GM23338 (cell line): ENCODE measurements at regions not wholly inside any gene's neighbourhood (a gene's known extent, or its start where the extent isn't known, plus 50 kb on each side); places are given as distances from the start of the nearest gene placed in this dataset.

Source experiments
- ATAC-seq: fragments of 200-7000 bp; cut with Tn5 transposase; 3 replicates; pipeline ENCODE4 v1.9.1; 2020
- DNase-seq: peaks from one replicate; pipeline ENCODE4 v3.0.0-alpha.2; 2015; ENCODE audit warnings: low spot score
- H2AFZ ChIP-seq: fragments of 200-600 bp; sonication (generic); 2 replicates; pipeline ENCODE4 v1.8.0; 2016; ENCODE audit warnings: antibody characterized with exemption, mild to moderate bottlenecking, moderate library complexity
- H3F3A ChIP-seq: fragments of 200-600 bp; sonication (generic); replicated peaks from 2 replicates; pipeline ENCODE4 v1.8.0; 2017; ENCODE audit warnings: antibody characterized with exemption, mixed run types, low read depth
- H3K27ac ChIP-seq: fragments of 200-600 bp; sonication (generic); 2 replicates; pipeline ENCODE4 v1.6.1; 2016; ENCODE audit warnings: low read depth
- H3K27me3 ChIP-seq: fragments of 200-600 bp; sonication (generic); 2 replicates; pipeline ENCODE4 v1.8.0; 2016; ENCODE audit warnings: mild to moderate bottlenecking, mixed run types, moderate library complexity; ENCODE audit not compliant: insufficient read depth
- H3K36me3 ChIP-seq: fragments of 200-600 bp; sonication (generic); 2 replicates; pipeline ENCODE4 v1.8.0; 2016; ENCODE audit warnings: mild to moderate bottlenecking; ENCODE audit not compliant: insufficient read depth
- H3K4me1 ChIP-seq: fragments of 200-600 bp; sonication (generic); 2 replicates; pipeline ENCODE4 v1.8.0; 2016; ENCODE audit warnings: mild to moderate bottlenecking, moderate library complexity; ENCODE audit not compliant: insufficient read depth
- H3K4me2 ChIP-seq: fragments of 200-600 bp; sonication (generic); 2 replicates; pipeline ENCODE4 v1.7.1; 2017; ENCODE audit warnings: mixed run types
- H3K4me3 ChIP-seq: fragments of 200-600 bp; sonication (generic); 2 replicates; pipeline ENCODE4 v1.6.1; 2016; ENCODE audit warnings: mixed run types
- H3K79me2 ChIP-seq: fragments of 200-600 bp; sonication (generic); replicated peaks from 2 replicates; pipeline ENCODE4 v1.8.0; 2017; ENCODE audit warnings: mild to moderate bottlenecking; ENCODE audit not compliant: insufficient read depth
- H3K9me2 ChIP-seq: fragments of 200-600 bp; sonication (generic); 2 replicates; pipeline ENCODE4 v1.8.0; 2017; ENCODE audit not compliant: insufficient read depth
- H4K20me1 ChIP-seq: fragments of 200-600 bp; sonication (generic); replicated peaks from 2 replicates; pipeline ENCODE4 v1.8.0; 2017; ENCODE audit warnings: mild to moderate bottlenecking; ENCODE audit not compliant: insufficient read depth
- H3K27ac Mint-ChIP-seq: 2 replicates; pipeline ENCODE4 v1.8.0; 2020; ENCODE audit warnings: inconsistent platforms, mild to moderate bottlenecking, moderate library complexity, mixed read lengths
- H3K27me3 Mint-ChIP-seq: 3 replicates; pipeline ENCODE4 v1.8.0; 2022; ENCODE audit warnings: low read depth, mild to moderate bottlenecking, moderate library complexity, mixed read lengths, inconsistent platforms; ENCODE audit not compliant: insufficient read depth, poor library complexity
- H3K36me3 Mint-ChIP-seq: 3 replicates; pipeline ENCODE4 v1.8.0; 2021; ENCODE audit warnings: low read depth, mild to moderate bottlenecking, inconsistent platforms, moderate library complexity, mixed read lengths
- H3K4me1 Mint-ChIP-seq: 3 replicates; pipeline ENCODE4 v1.8.0; 2020; ENCODE audit warnings: mild to moderate bottlenecking, inconsistent platforms, mixed read lengths
- H3K4me3 Mint-ChIP-seq: 3 replicates; pipeline ENCODE4 v1.8.0; 2021; ENCODE audit warnings: moderate library complexity, mild to moderate bottlenecking, inconsistent platforms, mixed read lengths
- H3K9me3 Mint-ChIP-seq: 3 replicates; pipeline ENCODE4 v1.8.0; 2020; ENCODE audit warnings: moderate library complexity, mild to moderate bottlenecking, inconsistent platforms, mixed read lengths
- NANOG ChIP-seq: IDR thresholded peaks from 2 replicates; pipeline ENCODE4 v1.6.1; 2016; ENCODE audit warnings: antibody characterized with exemption, borderline replicate concordance
- POLR2AphosphoS5 ChIP-seq: IDR thresholded peaks from 2 replicates; pipeline ENCODE4 v1.6.1; 2016; ENCODE audit warnings: antibody characterized with exemption, low read depth
- ZNF114 ChIP-seq: fragments of 250-450 bp; sonication (Bioruptor Pico); IDR thresholded peaks from 2 replicates; pipeline ENCODE4 v1.5.0; 2020; ENCODE audit warnings: mild to moderate bottlenecking, moderate library complexity
- ZNF331 ChIP-seq: fragments of 250-450 bp; sonication (Bioruptor Pico); IDR thresholded peaks from 2 replicates; pipeline ENCODE4 v1.5.0; 2020; ENCODE audit warnings: low read depth, mild to moderate bottlenecking, moderate library complexity
- TF ChIP-seq, protein P1 (sequence below): IDR thresholded peaks from 2 replicates; pipeline ENCODE4 v1.6.1; 2016; ENCODE audit warnings: antibody characterized with exemption
- TF ChIP-seq, protein P2 (sequence below): fragments of 250-450 bp; sonication (Bioruptor Pico); IDR thresholded peaks from 2 replicates; pipeline ENCODE4 v1.5.0; 2020; ENCODE audit warnings: mild to moderate bottlenecking, moderate library complexity

DNA sequence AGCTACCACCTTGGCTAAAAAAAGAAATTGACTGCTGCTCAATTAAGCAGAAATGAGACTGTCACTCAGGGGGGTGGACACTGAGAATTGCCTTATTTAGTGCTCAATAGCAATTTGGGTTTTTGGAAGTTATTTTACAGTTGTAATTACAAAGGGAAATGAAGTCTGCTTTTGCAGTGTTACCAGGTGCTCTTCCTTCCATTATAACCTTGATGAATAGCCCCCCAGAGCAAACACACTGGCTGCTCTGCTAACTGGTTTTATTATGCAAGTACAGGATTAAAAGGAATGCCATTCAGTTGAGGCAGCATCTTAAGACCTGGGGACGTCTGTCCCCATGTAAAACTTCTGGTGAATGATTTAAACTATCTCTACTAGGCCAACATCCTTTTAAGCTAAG, 191.0 kb downstream of the EVX1 start:
- Histone ChIP-seq H3K4me3 (0 out of 2 replicates have a peak overlapping the region, but pooled peaks have one; percentile 18), H3K4me2 (peak overlapping the region; percentile 52), H2AFZ (peak overlapping the region; percentile 7; the same call in 1 of the 2 replicates), H3K27me3 (no peaks in the 10 kb centered on the region), H4K20me1 (no peaks in the 10 kb centered on the region), H3K36me3 (no peaks in the 10 kb centered on the region), H3K79me2 (no peaks in the 10 kb centered on the region), H3K4me1 (peaks cover 25% of the 10 kb centered on the region), H3F3A (no peaks in the 10 kb centered on the region), H3K9me2 (peaks cover 4% of the 10 kb centered on the region; the same call in 1 of the 2 replicates), H3K27ac (no peak overlapping the region)
- peaks cover 2% of the 10 kb centered on the region for H3K27me3 Mint-ChIP-seq
- DNase-seq (peak; percentile 42), ATAC-seq (peak; percentile 72)
- no peak overlapping the region for H3K4me3 Mint-ChIP-seq
- peaks cover 30% of the 10 kb centered on the region for H3K4me1 Mint-ChIP-seq
- no peaks in the 10 kb centered on the region for H3K36me3 Mint-ChIP-seq
- no peak overlapping the region for H3K27ac Mint-ChIP-seq
- peaks cover 2% of the 10 kb centered on the region; the same call in 1 of the 3 replicates for H3K9me3 Mint-ChIP-seq
- TF ChIP-seq, protein P1, sequence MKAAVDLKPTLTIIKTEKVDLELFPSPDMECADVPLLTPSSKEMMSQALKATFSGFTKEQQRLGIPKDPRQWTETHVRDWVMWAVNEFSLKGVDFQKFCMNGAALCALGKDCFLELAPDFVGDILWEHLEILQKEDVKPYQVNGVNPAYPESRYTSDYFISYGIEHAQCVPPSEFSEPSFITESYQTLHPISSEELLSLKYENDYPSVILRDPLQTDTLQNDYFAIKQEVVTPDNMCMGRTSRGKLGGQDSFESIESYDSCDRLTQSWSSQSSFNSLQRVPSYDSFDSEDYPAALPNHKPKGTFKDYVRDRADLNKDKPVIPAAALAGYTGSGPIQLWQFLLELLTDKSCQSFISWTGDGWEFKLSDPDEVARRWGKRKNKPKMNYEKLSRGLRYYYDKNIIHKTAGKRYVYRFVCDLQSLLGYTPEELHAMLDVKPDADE = no peak
- TF ChIP-seq POLR2AphosphoS5 (no peak), ZNF331 (CRISPR knock-in tag) (no peak), NANOG (no peak), ZNF114 (CRISPR knock-in tag) (no peak)
- TF ChIP-seq, protein P2, sequence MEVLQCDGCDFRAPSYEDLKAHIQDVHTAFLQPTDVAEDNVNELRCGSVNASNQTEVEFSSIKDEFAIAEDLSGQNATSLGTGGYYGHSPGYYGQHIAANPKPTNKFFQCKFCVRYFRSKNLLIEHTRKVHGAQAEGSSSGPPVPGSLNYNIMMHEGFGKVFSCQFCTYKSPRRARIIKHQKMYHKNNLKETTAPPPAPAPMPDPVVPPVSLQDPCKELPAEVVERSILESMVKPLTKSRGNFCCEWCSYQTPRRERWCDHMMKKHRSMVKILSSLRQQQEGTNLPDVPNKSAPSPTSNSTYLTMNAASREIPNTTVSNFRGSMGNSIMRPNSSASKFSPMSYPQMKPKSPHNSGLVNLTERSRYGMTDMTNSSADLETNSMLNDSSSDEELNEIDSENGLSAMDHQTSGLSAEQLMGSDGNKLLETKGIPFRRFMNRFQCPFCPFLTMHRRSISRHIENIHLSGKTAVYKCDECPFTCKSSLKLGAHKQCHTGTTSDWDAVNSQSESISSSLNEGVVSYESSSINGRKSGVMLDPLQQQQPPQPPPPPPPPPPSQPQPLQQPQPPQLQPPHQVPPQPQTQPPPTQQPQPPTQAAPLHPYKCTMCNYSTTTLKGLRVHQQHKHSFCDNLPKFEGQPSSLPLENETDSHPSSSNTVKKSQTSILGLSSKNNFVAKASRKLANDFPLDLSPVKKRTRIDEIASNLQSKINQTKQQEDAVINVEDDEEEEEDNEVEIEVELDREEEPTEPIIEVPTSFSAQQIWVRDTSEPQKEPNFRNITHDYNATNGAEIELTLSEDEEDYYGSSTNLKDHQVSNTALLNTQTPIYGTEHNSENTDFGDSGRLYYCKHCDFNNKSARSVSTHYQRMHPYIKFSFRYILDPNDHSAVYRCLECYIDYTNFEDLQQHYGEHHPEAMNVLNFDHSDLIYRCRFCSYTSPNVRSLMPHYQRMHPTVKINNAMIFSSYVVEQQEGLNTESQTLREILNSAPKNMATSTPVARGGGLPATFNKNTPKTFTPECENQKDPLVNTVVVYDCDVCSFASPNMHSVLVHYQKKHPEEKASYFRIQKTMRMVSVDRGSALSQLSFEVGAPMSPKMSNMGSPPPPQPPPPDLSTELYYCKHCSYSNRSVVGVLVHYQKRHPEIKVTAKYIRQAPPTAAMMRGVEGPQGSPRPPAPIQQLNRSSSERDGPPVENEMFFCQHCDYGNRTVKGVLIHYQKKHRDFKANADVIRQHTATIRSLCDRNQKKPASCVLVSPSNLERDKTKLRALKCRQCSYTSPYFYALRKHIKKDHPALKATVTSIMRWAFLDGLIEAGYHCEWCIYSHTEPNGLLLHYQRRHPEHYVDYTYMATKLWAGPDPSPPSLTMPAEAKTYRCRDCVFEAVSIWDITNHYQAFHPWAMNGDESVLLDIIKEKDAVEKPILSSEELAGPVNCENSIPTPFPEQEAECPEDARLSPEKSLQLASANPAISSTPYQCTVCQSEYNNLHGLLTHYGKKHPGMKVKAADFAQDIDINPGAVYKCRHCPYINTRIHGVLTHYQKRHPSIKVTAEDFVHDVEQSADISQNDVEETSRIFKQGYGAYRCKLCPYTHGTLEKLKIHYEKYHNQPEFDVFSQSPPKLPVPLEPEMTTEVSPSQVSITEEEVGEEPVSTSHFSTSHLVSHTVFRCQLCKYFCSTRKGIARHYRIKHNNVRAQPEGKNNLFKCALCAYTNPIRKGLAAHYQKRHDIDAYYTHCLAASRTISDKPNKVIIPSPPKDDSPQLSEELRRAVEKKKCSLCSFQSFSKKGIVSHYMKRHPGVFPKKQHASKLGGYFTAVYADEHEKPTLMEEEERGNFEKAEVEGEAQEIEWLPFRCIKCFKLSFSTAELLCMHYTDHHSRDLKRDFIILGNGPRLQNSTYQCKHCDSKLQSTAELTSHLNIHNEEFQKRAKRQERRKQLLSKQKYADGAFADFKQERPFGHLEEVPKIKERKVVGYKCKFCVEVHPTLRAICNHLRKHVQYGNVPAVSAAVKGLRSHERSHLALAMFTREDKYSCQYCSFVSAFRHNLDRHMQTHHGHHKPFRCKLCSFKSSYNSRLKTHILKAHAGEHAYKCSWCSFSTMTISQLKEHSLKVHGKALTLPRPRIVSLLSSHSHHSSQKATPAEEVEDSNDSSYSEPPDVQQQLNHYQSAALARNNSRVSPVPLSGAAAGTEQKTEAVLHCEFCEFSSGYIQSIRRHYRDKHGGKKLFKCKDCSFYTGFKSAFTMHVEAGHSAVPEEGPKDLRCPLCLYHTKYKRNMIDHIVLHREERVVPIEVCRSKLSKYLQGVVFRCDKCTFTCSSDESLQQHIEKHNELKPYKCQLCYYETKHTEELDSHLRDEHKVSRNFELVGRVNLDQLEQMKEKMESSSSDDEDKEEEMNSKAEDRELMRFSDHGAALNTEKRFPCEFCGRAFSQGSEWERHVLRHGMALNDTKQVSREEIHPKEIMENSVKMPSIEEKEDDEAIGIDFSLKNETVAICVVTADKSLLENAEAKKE (CRISPR knock-in tag) = no peak
